GM10266 (cell line): ENCODE measurements at regions not wholly inside any gene's neighbourhood (a gene's known extent, or its start where the extent isn't known, plus 50 kb on each side); places are given as distances from the start of the nearest gene placed in this dataset.

Experiments used
- DNase-seq: peaks from one replicate; pipeline ENCODE4 v3.0.0; 2012; ENCODE audit errors: extremely low spot score
- TF ChIP-seq, protein P1 (sequence below): IDR thresholded peaks from 2 replicates; pipeline ENCODE4 v1.5.1; 2012; ENCODE audit warnings: mild to moderate bottlenecking, low read depth; ENCODE audit not compliant: control insufficient read depth, insufficient read depth; ENCODE audit errors: missing control alignments

DNA sequence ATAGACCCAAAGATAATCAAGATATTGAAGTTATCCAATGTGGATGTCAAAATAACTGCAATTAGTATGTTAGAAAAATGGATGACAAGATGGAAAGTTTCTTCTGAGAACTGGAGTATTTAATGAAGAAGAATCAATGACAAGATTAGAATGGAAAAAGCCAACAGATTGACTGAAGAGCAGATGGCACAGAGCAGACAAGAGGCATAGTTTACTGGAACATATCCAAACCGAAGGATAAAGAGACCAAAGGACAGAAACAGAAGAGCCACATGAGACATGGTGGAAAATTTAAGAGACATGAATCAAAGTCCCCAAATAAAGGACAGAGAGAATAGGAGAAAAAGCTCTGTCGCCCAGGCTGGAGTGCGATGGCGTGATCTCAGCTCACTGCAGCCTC, 89.6 kb upstream of the RXFP2 start:
- TF ChIP-seq, protein P1, sequence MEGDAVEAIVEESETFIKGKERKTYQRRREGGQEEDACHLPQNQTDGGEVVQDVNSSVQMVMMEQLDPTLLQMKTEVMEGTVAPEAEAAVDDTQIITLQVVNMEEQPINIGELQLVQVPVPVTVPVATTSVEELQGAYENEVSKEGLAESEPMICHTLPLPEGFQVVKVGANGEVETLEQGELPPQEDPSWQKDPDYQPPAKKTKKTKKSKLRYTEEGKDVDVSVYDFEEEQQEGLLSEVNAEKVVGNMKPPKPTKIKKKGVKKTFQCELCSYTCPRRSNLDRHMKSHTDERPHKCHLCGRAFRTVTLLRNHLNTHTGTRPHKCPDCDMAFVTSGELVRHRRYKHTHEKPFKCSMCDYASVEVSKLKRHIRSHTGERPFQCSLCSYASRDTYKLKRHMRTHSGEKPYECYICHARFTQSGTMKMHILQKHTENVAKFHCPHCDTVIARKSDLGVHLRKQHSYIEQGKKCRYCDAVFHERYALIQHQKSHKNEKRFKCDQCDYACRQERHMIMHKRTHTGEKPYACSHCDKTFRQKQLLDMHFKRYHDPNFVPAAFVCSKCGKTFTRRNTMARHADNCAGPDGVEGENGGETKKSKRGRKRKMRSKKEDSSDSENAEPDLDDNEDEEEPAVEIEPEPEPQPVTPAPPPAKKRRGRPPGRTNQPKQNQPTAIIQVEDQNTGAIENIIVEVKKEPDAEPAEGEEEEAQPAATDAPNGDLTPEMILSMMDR: no peak
- DNase-seq: no peak

DNA sequence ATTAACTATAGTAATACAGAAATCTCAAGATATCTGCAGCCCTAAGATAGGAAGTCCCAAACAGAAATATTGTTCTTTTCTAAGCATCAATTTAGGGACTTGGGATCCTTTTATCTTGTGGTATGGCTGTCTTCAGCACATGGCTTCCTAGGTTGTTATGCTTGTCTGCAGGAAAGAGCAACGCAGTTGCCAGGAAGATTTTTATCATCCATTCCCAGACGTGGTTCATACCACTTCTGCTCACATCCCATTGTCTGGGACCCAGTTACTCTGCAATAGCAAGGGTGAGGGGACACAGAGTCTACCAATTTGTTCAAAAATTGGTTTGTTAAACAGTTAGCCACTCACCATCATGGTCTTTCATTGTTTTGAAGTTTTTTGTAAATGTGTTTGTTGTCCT, 85.6 kb upstream of the RXFP2 start:
- DNase-seq: no peak
- TF ChIP-seq, protein P1: no peak

DNA sequence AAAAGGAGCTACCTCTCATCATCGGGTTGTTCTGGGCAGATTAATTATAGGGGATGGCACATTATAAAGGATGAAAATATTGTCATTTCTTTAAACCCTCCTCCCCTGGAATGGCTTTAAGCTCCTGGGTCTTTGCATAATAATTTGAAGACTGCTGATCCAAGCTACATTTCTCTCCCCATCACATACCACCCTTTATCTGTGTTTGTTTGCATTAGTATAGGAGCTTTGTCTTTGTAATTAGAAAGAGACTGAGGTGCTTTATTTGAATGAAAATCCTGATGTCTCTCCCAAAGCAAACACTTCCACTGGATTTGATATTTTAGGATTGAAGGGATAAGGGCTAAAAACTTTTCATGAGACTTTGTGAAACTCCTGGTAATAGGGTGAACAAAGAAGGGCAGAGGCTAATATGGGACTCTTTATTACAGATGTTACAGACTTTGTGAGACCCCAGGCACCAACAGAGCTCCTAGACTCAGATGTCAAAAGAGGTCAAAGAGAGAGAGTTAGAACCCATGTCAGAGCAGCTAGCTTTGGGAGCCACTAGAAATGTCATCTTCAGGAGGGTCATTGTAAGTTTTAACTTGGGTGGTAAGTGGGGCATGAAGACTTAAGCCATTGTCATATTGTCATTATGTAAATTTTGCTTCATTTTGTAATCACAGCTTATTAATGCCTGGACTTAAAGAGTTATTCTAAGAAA, 75.3 kb upstream of the RXFP2 start:
- TF ChIP-seq, protein P1: no peak
- DNase-seq: no peak

DNA sequence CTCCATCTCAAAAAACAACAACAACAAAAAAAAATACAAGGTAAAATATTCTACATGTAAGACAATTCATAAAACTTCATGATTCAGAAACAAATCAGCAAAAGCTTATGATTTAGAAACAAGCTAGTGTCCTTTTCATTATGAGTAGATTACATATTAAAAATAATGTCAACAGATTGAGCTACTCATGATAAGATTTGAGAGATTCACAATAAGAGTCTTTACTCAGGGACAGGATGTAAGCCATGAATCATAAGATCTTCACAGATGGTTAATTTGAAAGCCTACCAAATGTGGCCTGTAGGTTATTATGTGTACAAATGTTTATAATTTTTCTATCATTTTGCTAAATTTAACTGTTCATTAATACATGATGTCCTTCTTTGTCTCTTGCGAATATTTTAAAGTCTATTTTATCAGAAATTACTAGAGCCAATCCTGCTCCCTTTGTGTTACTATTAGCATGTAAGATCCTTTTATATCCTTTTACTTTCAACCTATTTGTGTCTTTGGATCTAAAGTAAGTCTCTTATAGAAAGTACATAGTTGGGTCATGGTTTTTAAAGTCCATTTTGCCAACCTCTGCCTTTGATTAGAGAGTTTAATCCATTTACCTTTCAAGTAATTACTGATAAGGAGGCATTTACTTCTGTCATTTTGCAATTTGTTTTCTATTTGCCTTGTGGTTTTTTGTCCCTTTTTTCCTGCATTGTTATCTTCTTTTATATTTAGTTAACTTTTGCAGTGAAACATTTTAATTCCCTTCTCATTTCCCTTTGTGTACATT, 68.3 kb upstream of the RXFP2 start:
- TF ChIP-seq, protein P1: no peak
- DNase-seq: no peak

DNA sequence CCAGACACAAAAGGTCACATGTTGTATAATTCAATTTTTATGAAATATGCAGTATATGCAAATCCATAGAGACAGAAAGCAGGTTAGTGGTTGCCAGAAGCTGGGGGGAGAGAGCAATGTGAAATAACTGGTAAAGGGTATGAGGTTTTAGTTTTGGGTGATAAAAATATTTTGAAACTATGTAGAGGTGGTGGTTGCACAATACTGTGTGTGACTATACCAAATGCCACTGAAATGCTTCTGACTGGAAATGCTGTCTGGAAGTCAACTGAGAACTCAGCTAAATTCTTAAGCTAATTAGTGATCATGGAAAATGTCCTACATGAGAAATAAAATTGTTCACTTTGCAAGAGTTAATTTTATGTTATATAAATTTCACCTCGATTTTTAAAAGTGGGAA, 65.3 kb upstream of the RXFP2 start:
- DNase-seq: no peak
- TF ChIP-seq, protein P1: no peak

DNA sequence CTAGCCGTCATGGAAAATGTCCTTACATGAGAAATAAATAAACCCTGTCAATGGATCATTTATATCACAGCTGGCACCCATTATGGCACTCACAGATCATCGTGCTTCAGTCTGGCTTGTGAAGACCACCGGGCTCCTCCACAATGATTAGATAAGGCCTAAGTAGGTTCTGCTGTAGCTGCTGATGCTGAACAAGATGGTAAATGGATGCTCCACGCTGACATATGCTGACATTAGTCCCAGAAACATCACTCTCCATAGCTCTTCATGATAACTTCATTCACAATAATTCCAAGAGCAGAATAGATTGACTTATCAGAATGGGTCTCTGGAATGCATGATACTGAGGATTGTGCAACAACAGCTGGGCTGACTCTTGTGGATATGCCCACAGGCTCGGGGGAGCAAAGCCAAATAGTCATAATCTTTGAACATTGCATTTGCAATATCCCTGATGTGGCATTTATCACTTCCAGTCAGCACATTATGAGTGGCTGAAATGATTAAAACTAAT, 63.8 kb upstream of the RXFP2 start:
- no peak for DNase-seq
- TF ChIP-seq, protein P1: no peak

DNA sequence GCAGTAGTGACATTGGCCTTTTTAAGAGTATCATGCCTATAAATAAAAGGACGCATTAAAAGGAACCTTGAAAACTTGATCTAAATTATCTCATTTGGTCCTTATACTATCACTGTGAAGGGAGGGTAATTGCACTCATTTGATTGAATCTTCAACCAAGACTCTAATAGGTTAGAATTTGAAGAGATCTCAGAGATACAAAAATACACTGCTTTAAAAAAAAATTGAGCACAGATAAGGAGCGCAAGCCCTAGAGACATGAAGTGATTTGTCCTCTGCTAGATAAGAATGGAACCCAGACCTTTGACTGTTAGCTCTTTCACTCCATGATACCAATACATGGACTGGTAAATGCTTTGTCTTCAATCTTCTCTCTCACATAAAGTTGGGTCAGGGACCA, 58.2 kb upstream of the RXFP2 start:
- TF ChIP-seq, protein P1: no peak
- no peak for DNase-seq
